ENCODE measurements at regions not wholly inside any gene's neighbourhood (a gene's known extent, or its start where the extent isn't known, plus 50 kb on each side); places are given as distances from the start of the nearest gene placed in this dataset.

DNA sequence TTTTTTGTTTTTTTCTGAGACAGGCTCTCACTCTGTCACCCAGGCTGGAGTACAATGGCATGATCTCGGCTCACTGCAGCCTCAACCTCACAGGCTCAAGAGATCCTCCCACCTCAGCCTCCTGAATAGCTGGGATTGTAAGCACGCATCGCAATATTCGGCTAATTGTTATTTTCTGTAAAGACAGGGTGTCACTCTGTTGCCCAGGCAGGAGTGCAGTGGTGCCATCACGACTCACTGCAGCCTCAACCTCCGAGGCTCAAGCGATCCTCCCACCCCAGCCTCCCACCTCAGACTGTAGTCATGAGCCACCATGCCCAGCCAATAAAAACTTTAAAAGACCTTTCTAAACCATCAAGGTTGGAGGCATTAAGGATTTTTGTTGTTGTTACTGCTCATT, 57.4 kb upstream of the TFRC start:
- TF ChIP-seq CTCF (conservative IDR thresholded peaks at IDR 0.05; ENCODE audit: low read length) (no peak), EZH2phosphoT487 (IDR thresholded peaks at IDR 0.05; ENCODE audit: borderline replicate concordance) (no peak)
